BJ (cell line): ENCODE measurements at regions not wholly inside any gene's neighbourhood (a gene's known extent, or its start where the extent isn't known, plus 50 kb on each side); places are given as distances from the start of the nearest gene placed in this dataset.

ENCODE experiments used
- CTCF ChIA-PET: fragments of 350-600 bp; formaldehyde crosslinking; extraction: SDS; loops from one replicate; lab custom pipeline; 2021; ENCODE audit warnings: antibody characterized with exemption, inconsistent platforms; lab: Yijun Ruan, JAX
- POLR2A ChIA-PET: fragments of 300-600 bp; sonication (Branson Sonifier 250); formaldehyde crosslinking; extraction: SDS; loops from one replicate; lab custom pipeline; 2021; ENCODE audit warnings: antibody characterized with exemption; lab: Charles Lee
- DNase-seq: peaks from one replicate; pipeline ENCODE4 v3.0.0-alpha.2; 2011; ENCODE audit warnings: low read depth
- H3K27me3 ChIP-seq: 2 replicates; pipeline ENCODE4 v1.6.0; 2011; ENCODE audit warnings: low read length; ENCODE audit not compliant: control insufficient read depth, insufficient read depth
- H3K36me3 ChIP-seq: 2 replicates; pipeline ENCODE4 v1.5.1; 2011; ENCODE audit warnings: low read length; ENCODE audit not compliant: control insufficient read depth, insufficient read depth
- H3K4me3 ChIP-seq: 2 replicates; pipeline ENCODE4 v1.5.1; 2011; ENCODE audit warnings: low read depth, mild to moderate bottlenecking, control low read depth, low read length
- CTCF ChIP-seq: IDR thresholded peaks from 2 replicates; pipeline ENCODE4 v1.5.1; 2011; ENCODE audit warnings: low read depth, mild to moderate bottlenecking, control low read depth, inconsistent platforms, low read length, moderate library complexity; ENCODE audit not compliant: insufficient read depth

- ChIA-PET CTCF (no interaction called here), POLR2A (no interaction called here)
- H3K27me3 ChIP-seq: no peaks in the 10 kb centered on the region
- no peaks in the 10 kb centered on the region for H3K36me3 ChIP-seq
- H3K4me3 ChIP-seq: no peak overlapping the region
- no peak for TF ChIP-seq CTCF
- no peak for DNase-seq
These were observed 493.1 kb downstream of the NOVA1 start for GRCh38 chr14:26104717-26105116.

DNA sequence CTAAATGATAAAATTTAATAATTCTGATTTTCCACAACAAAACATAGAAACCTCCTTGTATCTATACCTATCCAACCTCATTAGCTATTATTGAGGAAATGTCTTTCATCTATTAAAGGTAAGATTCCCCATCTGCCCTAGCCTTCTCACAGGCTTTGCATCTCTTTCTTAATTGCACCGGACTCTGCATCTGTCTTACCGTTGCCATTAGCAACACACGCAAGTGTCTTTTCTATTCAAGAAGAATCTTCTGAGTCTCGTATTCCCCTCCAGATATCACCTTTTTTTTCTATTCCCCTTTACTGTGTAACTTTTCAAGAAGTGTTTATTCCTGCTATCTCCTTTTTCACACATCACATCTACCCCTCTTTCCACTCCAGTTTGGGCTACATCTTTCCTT lies 500.0 kb downstream of the NOVA1 start:
- POLR2A ChIA-PET: no interaction called here
- no peak for TF ChIP-seq CTCF

DNA sequence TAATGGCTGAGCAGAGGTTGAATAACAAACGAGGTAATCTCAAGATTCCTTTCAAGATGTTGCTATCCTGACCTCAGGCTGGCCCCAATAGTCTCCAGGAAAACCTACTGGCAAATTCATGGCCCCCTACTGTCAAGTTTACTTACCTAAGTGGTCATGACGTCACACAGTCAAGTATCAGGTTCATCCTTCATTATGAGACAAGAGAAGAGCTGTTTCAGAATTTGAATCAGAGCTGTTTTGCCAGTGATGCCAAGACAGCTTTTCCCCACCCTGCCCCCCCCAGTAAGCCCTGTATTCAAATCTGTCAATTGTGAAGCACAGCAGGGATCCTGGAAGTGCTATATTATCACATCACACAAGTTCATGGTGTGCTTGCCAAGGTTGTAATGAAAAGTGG lies 509.6 kb downstream of the NOVA1 start:
- H3K4me3 ChIP-seq: no peak overlapping the region
- DNase-seq: no peak
- TF ChIP-seq CTCF: no peak
- H3K27me3 ChIP-seq: no peaks in the 10 kb centered on the region
- ChIA-PET POLR2A (no interaction called here), CTCF (no interaction called here)
- H3K36me3 ChIP-seq: no peaks in the 10 kb centered on the region

More for the DNA sequence above, 500.0 kb downstream of the NOVA1 start:
- Histone ChIP-seq H3K36me3 (no peaks in the 10 kb centered on the region), H3K27me3 (no peaks in the 10 kb centered on the region), H3K4me3 (no peak overlapping the region)
- DNase-seq: no peak
- CTCF ChIA-PET: no interaction called here

DNA sequence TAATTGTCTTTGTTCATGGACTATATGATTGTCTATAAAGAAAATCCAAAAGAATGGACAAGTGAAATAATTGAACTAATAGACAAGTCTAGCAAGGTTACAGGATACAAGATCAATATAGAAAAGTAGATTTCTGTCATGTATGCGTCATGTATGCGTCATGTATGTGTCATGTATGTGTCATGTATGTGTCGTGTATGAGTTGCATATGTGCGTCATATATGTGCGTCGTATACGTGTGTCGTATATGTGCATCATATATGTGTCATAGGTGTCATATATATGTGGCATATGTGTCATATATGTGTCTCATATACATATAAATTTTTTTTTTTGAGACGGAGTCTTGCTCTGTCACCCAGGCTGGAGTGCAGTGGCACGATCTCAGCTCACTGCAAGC lies 516.8 kb downstream of the NOVA1 start:
- no peaks in the 10 kb centered on the region for H3K27me3 ChIP-seq
- H3K4me3 ChIP-seq: no peak overlapping the region
- CTCF ChIA-PET: no interaction called here
- H3K36me3 ChIP-seq: no peaks in the 10 kb centered on the region
- POLR2A ChIA-PET: no interaction called here
- TF ChIP-seq CTCF: no peak
- no peak for DNase-seq

DNA sequence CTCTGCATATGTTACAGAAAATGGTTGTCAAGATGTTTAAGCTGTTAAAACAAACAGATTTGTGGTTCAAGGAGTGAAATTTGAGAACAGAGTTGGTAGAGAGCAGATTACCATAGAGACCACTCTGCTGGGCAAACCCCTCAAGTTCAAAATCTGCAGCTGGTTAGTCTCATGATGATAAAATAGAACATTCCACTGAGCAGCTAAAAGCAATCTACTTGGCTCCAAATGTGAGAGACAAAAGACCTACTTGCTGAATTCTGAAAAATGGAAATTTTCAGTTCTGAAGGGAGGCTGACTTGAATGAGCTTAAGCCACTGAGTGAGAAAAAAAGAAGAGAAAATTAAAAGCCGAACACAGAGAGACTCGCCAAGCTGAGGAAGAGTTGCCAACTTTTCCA lies 519.3 kb downstream of the NOVA1 start:
- no peak for TF ChIP-seq CTCF
- CTCF ChIA-PET: no interaction called here

More for the DNA sequence above, 519.3 kb downstream of the NOVA1 start:
- no peak for DNase-seq
- Histone ChIP-seq H3K36me3 (no peaks in the 10 kb centered on the region), H3K27me3 (no peaks in the 10 kb centered on the region), H3K4me3 (no peak overlapping the region)
- POLR2A ChIA-PET: no interaction called here
